ENCODE measurements at regions not wholly inside any gene's neighbourhood (a gene's known extent, or its start where the extent isn't known, plus 50 kb on each side); places are given as distances from the start of the nearest gene placed in this dataset.

DNA sequence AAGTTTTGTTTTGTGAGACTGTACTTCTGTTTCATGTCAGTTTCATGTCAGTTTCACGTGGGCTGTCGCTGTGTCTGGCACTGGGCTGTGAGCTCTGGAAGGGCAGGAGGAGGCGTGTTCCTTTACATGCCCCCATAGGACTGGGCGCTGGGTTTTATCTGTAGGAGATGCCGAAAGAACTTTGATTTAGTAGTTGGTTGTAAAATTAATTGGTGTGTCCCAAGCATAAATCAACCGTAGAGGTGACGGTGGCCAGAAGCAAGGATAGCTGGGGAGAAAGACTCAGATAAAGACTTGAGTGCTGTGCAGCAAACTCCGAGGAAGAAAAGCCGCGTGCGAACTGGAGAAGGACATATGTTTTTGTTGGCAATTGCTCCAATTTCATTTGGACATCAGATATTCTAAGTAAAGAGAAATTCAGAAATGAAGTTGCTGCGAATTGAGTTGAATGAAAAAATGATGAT, 182.5 kb downstream of the VRK1 start:
- Mint-ChIP-seq H3K27me3 (ENCODE audit: low read depth) (no peaks in the 10 kb centered on the region), H3K4me3 (no peak overlapping the region), H3K27ac (no peak overlapping the region), H3K36me3 (peaks cover 13% of the 10 kb centered on the region), H3K9me3 (peaks cover 37% of the 10 kb centered on the region), H3K4me1 (0 out of 2 replicates have a peak, but pooled peaks cover 7% of the 10 kb centered on the region)
- POLR2A ChIA-PET = no interaction called here
- TF ChIP-seq ZMAT4 (CRISPR knock-in tag; IDR thresholded peaks at IDR 0.05) (no peak), ZNF416 (CRISPR knock-in tag; IDR thresholded peaks at IDR 0.05) (no peak), PRRX2 (CRISPR knock-in tag; IDR thresholded peaks at IDR 0.05) (no peak), ZNF219 (CRISPR knock-in tag; IDR thresholded peaks at IDR 0.05; ENCODE audit: borderline replicate concordance) (no peak), EMX1 (CRISPR knock-in tag; IDR thresholded peaks at IDR 0.05) (no peak), GTF2I (CRISPR knock-in tag; conservative IDR thresholded peaks at IDR 0.05) (no peak), MXD4 (CRISPR knock-in tag; IDR thresholded peaks at IDR 0.05; ENCODE audit: borderline replicate concordance) (no peak), ZBTB43 (CRISPR knock-in tag; IDR thresholded peaks at IDR 0.05) (no peak), ZNF138 (CRISPR knock-in tag; conservative IDR thresholded peaks at IDR 0.05) (no peak), FOXP1 (CRISPR knock-in tag; IDR thresholded peaks at IDR 0.05; ENCODE audit: borderline replicate concordance) (no peak), ATF6 (CRISPR knock-in tag; IDR thresholded peaks at IDR 0.05) (no peak), AFF4 (CRISPR knock-in tag; IDR thresholded peaks at IDR 0.05; ENCODE audit: borderline replicate concordance) (no peak), ETV6 (CRISPR knock-in tag; IDR thresholded peaks at IDR 0.05) (no peak)
- TF ChIP-seq, protein P1, sequence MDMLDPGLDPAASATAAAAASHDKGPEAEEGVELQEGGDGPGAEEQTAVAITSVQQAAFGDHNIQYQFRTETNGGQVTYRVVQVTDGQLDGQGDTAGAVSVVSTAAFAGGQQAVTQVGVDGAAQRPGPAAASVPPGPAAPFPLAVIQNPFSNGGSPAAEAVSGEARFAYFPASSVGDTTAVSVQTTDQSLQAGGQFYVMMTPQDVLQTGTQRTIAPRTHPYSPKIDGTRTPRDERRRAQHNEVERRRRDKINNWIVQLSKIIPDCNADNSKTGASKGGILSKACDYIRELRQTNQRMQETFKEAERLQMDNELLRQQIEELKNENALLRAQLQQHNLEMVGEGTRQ (CRISPR knock-in tag; IDR thresholded peaks at IDR 0.05) = no peak
- TF ChIP-seq, protein P2, sequence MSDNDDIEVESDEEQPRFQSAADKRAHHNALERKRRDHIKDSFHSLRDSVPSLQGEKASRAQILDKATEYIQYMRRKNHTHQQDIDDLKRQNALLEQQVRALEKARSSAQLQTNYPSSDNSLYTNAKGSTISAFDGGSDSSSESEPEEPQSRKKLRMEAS (CRISPR knock-in tag; IDR thresholded peaks at IDR 0.05) = no peak
- no peak for ATAC-seq
- CTCF ChIA-PET = interaction anchor here (1.0 kb wide), 1 partner anchor 14 kb away, joined by 3 read pairs; no protein-coding TSS in a partner anchor
- DNase-seq (ENCODE audit: low spot score) = no peak

DNA sequence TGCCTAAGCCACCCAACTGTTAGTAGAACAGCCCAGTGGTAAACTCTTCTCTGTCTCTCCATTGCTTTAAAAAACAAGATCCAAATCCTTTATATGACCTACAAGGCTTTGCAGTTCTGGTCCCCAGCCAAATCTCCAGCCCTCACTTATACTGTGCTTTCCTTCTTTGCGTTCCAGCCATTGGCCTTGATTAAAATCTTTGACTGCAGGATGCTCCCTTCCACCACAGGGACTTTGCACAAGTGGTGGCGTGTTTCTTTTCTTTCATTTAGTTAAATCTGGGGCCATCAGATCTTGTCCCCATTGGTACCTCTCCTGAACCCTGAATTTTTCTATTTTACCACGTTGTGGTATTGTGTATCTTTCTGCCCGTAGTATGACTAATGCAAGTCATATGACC, 183.7 kb downstream of the VRK1 start:
- Mint-ChIP-seq H3K27me3 (ENCODE audit: low read depth) (no peaks in the 10 kb centered on the region), H3K4me3 (no peak overlapping the region), H3K27ac (no peak overlapping the region), H3K36me3 (peaks cover 3% of the 10 kb centered on the region; the same call in 1 of the 2 replicates), H3K9me3 (peaks cover 33% of the 10 kb centered on the region), H3K4me1 (peaks cover 8% of the 10 kb centered on the region; the same call in 1 of the 2 replicates)
- ChIA-PET POLR2A (no interaction called here), CTCF (no interaction called here)
- no peak for TF ChIP-seq TP53 (CRISPR knock-in tag; IDR thresholded peaks at IDR 0.05)
- ATAC-seq (no peak), DNase-seq (ENCODE audit: low spot score) (no peak)

All from WTC11 (cell line).